ENCODE measurements at regions not wholly inside any gene's neighbourhood (a gene's known extent, or its start where the extent isn't known, plus 50 kb on each side); places are given as distances from the start of the nearest gene placed in this dataset.

- H3K36me3 ChIP-seq (ENCODE audit: control insufficient read depth in 4 of 4, insufficient read depth in 4 of 4, low read length in 3 of 4): no peaks in the 10 kb centered on the region
- 86% methylated on average over 10 of the region's 13 CpGs for whole genome bisulfite sequencing (ENCODE audit: insufficient coverage)
- no peak overlapping the region for H3K4me3 ChIP-seq (ENCODE audit: control insufficient read depth in 1 of 7, extremely low read depth in 1 of 7, insufficient read depth in 4 of 7, low read depth in 2 of 7, low read length in 6 of 7)
- H3K4me1 ChIP-seq (ENCODE audit: control extremely low read depth in 1 of 4, control insufficient read depth in 4 of 4, insufficient read depth in 4 of 4, low read length in 3 of 4): no peaks in the 10 kb centered on the region
- H3K27me3 ChIP-seq (replicated peaks in 2 of 5; ENCODE audit: control insufficient read depth in 4 of 5, insufficient read depth in 5 of 5, low read length in 4 of 5): no peaks in the 10 kb centered on the region
- no peak for DNase-seq
- H3K9me3 ChIP-seq (ENCODE audit: control extremely low read depth in 1 of 5, control insufficient read depth in 4 of 5, insufficient read depth in 2 of 5, low read depth in 1 of 5, low read length in 4 of 5): no peaks in the 10 kb centered on the region
- CTCF ChIA-PET: no interaction called here
- POLR2A ChIA-PET: no interaction called here
- H3K27ac ChIP-seq (ENCODE audit: insufficient read depth in 1 of 2, low read depth in 1 of 2, low read length in 2 of 2, poor library complexity in 1 of 2, severe bottlenecking in 2 of 2): no peak overlapping the region
Observed at GRCh38 chr10:125424191-125424847, 258.6 kb downstream of the TEX36 start.

GRCh38 chr10:125423569-125423968 lies 259.4 kb downstream of the TEX36 start:
- 74% methylated on average over 9 of the region's 9 CpGs for WGBS (ENCODE audit: insufficient coverage)
- H3K27me3 ChIP-seq (replicated peaks in 2 of 5; ENCODE audit: control insufficient read depth in 4 of 5, insufficient read depth in 5 of 5, low read length in 4 of 5): no peaks in the 10 kb centered on the region
- no peaks in the 10 kb centered on the region for H3K4me1 ChIP-seq (ENCODE audit: control extremely low read depth in 1 of 4, control insufficient read depth in 4 of 4, insufficient read depth in 4 of 4, low read length in 3 of 4)
- ChIA-PET POLR2A (no interaction called here), CTCF (no interaction called here)
- no peak overlapping the region for H3K27ac ChIP-seq (ENCODE audit: insufficient read depth in 1 of 2, low read depth in 1 of 2, low read length in 2 of 2, poor library complexity in 1 of 2, severe bottlenecking in 2 of 2)
- DNase-seq: no peak
- H3K36me3 ChIP-seq (ENCODE audit: control insufficient read depth in 4 of 4, insufficient read depth in 4 of 4, low read length in 3 of 4): no peaks in the 10 kb centered on the region
- H3K9me3 ChIP-seq (ENCODE audit: control extremely low read depth in 1 of 5, control insufficient read depth in 4 of 5, insufficient read depth in 2 of 5, low read depth in 1 of 5, low read length in 4 of 5): no peaks in the 10 kb centered on the region
- H3K4me3 ChIP-seq (ENCODE audit: control insufficient read depth in 1 of 7, extremely low read depth in 1 of 7, insufficient read depth in 4 of 7, low read depth in 2 of 7, low read length in 6 of 7): no peak overlapping the region

GRCh38 chr10:125419831-125420230 lies 259.5 kb upstream of the CTBP2 start:
- DNase-seq: no peak
- peaks cover 0 to 2% (median 0%) of the 10 kb centered on the region in 5 experiments for H3K9me3 ChIP-seq (ENCODE audit: control extremely low read depth in 1 of 5, control insufficient read depth in 4 of 5, insufficient read depth in 2 of 5, low read depth in 1 of 5, low read length in 4 of 5)
- H3K36me3 ChIP-seq (ENCODE audit: control insufficient read depth in 4 of 4, insufficient read depth in 4 of 4, low read length in 3 of 4): no peaks in the 10 kb centered on the region
- H3K4me1 ChIP-seq (ENCODE audit: control extremely low read depth in 1 of 4, control insufficient read depth in 4 of 4, insufficient read depth in 4 of 4, low read length in 3 of 4): no peaks in the 10 kb centered on the region
- POLR2A ChIA-PET: no interaction called here
- H3K4me3 ChIP-seq (ENCODE audit: control insufficient read depth in 1 of 7, extremely low read depth in 1 of 7, insufficient read depth in 4 of 7, low read depth in 2 of 7, low read length in 6 of 7): no peak overlapping the region
- WGBS (ENCODE audit: insufficient coverage): 89% methylated on average over 7 of the region's 8 CpGs
- H3K27me3 ChIP-seq (replicated peaks in 2 of 5; ENCODE audit: control insufficient read depth in 4 of 5, insufficient read depth in 5 of 5, low read length in 4 of 5): no peaks in the 10 kb centered on the region
- CTCF ChIA-PET: no interaction called here
- no peak overlapping the region for H3K27ac ChIP-seq (ENCODE audit: insufficient read depth in 1 of 2, low read depth in 1 of 2, low read length in 2 of 2, poor library complexity in 1 of 2, severe bottlenecking in 2 of 2)

DNA sequence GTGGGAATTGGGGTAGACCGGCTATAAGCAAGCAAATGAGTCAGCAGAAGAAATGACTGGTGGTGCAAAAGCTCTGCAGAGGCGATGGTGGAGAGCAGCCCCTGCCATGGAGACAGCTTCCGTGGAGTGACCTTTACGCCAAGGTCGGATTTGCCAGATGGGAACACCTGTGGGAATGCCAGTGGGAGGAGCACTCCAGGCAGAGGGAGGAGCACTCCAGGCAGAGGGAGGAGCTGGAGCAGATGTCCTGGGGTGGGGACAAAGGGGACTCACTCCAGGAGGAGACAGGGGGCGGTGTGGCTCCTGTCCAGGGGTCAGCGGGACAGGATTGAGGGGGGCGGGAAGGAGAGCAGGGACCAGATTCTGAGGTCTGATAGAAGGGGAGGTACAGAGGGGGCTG lies 258.8 kb upstream of the CTBP2 start:
- Histone ChIP-seq H3K9me3 (ENCODE audit: control extremely low read depth in 1 of 5, control insufficient read depth in 4 of 5, insufficient read depth in 2 of 5, low read depth in 1 of 5, low read length in 4 of 5) (peaks cover 0 to 2% (median 0%) of the 10 kb centered on the region in 5 experiments), H3K27ac (ENCODE audit: insufficient read depth in 1 of 2, low read depth in 1 of 2, low read length in 2 of 2, poor library complexity in 1 of 2, severe bottlenecking in 2 of 2) (no peak overlapping the region), H3K4me3 (ENCODE audit: control insufficient read depth in 1 of 7, extremely low read depth in 1 of 7, insufficient read depth in 4 of 7, low read depth in 2 of 7, low read length in 6 of 7) (no peak overlapping the region), H3K36me3 (ENCODE audit: control insufficient read depth in 4 of 4, insufficient read depth in 4 of 4, low read length in 3 of 4) (no peaks in the 10 kb centered on the region), H3K4me1 (ENCODE audit: control extremely low read depth in 1 of 4, control insufficient read depth in 4 of 4, insufficient read depth in 4 of 4, low read length in 3 of 4) (no peaks in the 10 kb centered on the region), H3K27me3 (replicated peaks in 2 of 5; ENCODE audit: control insufficient read depth in 4 of 5, insufficient read depth in 5 of 5, low read length in 4 of 5) (peaks cover 0 to 2% (median 0%) of the 10 kb centered on the region in 5 experiments)
- no peak for DNase-seq
- CTCF ChIA-PET: no interaction called here
- WGBS (ENCODE audit: insufficient coverage): 88% methylated on average over 8 of the region's 8 CpGs
- POLR2A ChIA-PET: no interaction called here

- POLR2A ChIA-PET: no interaction called here
- H3K27me3 ChIP-seq (replicated peaks in 2 of 5; ENCODE audit: control insufficient read depth in 4 of 5, insufficient read depth in 5 of 5, low read length in 4 of 5): peaks cover 0 to 2% (median 0%) of the 10 kb centered on the region in 5 experiments
Observed at GRCh38 chr10:125417605-125418004, 257.2 kb upstream of the CTBP2 start.

DNA sequence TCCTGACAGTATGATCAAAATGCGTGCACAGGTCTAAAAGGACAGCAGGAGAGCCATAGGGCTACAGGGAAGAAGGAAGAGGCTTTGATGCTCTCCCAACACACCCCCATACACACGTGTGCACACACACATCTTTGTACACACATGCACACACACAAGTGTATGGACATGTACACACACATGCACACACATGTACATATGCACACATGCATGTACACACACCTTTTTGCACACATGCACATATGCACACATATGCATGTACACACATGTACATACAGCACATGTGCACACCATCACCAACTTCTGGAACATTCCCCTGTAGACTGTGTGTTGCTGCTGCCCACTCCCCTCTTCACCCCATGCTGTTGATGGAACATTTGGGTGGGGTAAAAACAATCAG lies 255.6 kb upstream of the CTBP2 start:
- Histone ChIP-seq H3K27ac (ENCODE audit: insufficient read depth in 1 of 2, low read depth in 1 of 2, low read length in 2 of 2, poor library complexity in 1 of 2, severe bottlenecking in 2 of 2) (no peak overlapping the region), H3K4me3 (ENCODE audit: control insufficient read depth in 1 of 7, extremely low read depth in 1 of 7, insufficient read depth in 4 of 7, low read depth in 2 of 7, low read length in 6 of 7) (no peak overlapping the region), H3K4me1 (ENCODE audit: control extremely low read depth in 1 of 4, control insufficient read depth in 4 of 4, insufficient read depth in 4 of 4, low read length in 3 of 4) (no peaks in the 10 kb centered on the region), H3K27me3 (replicated peaks in 2 of 5; ENCODE audit: control insufficient read depth in 4 of 5, insufficient read depth in 5 of 5, low read length in 4 of 5) (peaks cover 0 to 2% (median 0%) of the 10 kb centered on the region in 5 experiments), H3K9me3 (ENCODE audit: control extremely low read depth in 1 of 5, control insufficient read depth in 4 of 5, insufficient read depth in 2 of 5, low read depth in 1 of 5, low read length in 4 of 5) (peaks cover 0 to 2% (median 0%) of the 10 kb centered on the region in 5 experiments), H3K36me3 (ENCODE audit: control insufficient read depth in 4 of 4, insufficient read depth in 4 of 4, low read length in 3 of 4) (no peaks in the 10 kb centered on the region)
- no peak for DNase-seq
- CTCF ChIA-PET: no interaction called here
- 100% methylated on average over 1 of the region's 2 CpGs for WGBS (ENCODE audit: insufficient coverage)
- POLR2A ChIA-PET: no interaction called here

More at GRCh38 chr10:125417605-125418004, 257.2 kb upstream of the CTBP2 start:
- no peaks in the 10 kb centered on the region for H3K4me1 ChIP-seq (ENCODE audit: control extremely low read depth in 1 of 4, control insufficient read depth in 4 of 4, insufficient read depth in 4 of 4, low read length in 3 of 4)
- no peaks in the 10 kb centered on the region for H3K36me3 ChIP-seq (ENCODE audit: control insufficient read depth in 4 of 4, insufficient read depth in 4 of 4, low read length in 3 of 4)
- WGBS (ENCODE audit: insufficient coverage): 97% methylated on average over 3 of the region's 6 CpGs
- H3K27ac ChIP-seq (ENCODE audit: insufficient read depth in 1 of 2, low read depth in 1 of 2, low read length in 2 of 2, poor library complexity in 1 of 2, severe bottlenecking in 2 of 2): no peak overlapping the region
- peaks cover 0 to 2% (median 0%) of the 10 kb centered on the region in 5 experiments for H3K9me3 ChIP-seq (ENCODE audit: control extremely low read depth in 1 of 5, control insufficient read depth in 4 of 5, insufficient read depth in 2 of 5, low read depth in 1 of 5, low read length in 4 of 5)
- CTCF ChIA-PET: no interaction called here
- no peak for DNase-seq
- no peak overlapping the region for H3K4me3 ChIP-seq (ENCODE audit: control insufficient read depth in 1 of 7, extremely low read depth in 1 of 7, insufficient read depth in 4 of 7, low read depth in 2 of 7, low read length in 6 of 7)

- Histone ChIP-seq H3K9me3 (ENCODE audit: control extremely low read depth in 1 of 5, control insufficient read depth in 4 of 5, insufficient read depth in 2 of 5, low read depth in 1 of 5, low read length in 4 of 5) (peaks cover 0 to 2% (median 0%) of the 10 kb centered on the region in 5 experiments), H3K36me3 (ENCODE audit: control insufficient read depth in 4 of 4, insufficient read depth in 4 of 4, low read length in 3 of 4) (no peaks in the 10 kb centered on the region), H3K27me3 (replicated peaks in 2 of 5; ENCODE audit: control insufficient read depth in 4 of 5, insufficient read depth in 5 of 5, low read length in 4 of 5) (peaks cover 0 to 2% (median 0%) of the 10 kb centered on the region in 5 experiments), H3K4me1 (ENCODE audit: control extremely low read depth in 1 of 4, control insufficient read depth in 4 of 4, insufficient read depth in 4 of 4, low read length in 3 of 4) (no peaks in the 10 kb centered on the region), H3K27ac (ENCODE audit: insufficient read depth in 1 of 2, low read depth in 1 of 2, low read length in 2 of 2, poor library complexity in 1 of 2, severe bottlenecking in 2 of 2) (no peak overlapping the region), H3K4me3 (ENCODE audit: control insufficient read depth in 1 of 7, extremely low read depth in 1 of 7, insufficient read depth in 4 of 7, low read depth in 2 of 7, low read length in 6 of 7) (no peak overlapping the region)
- ChIA-PET CTCF (no interaction called here), POLR2A (no interaction called here)
- WGBS (ENCODE audit: insufficient coverage): 83% methylated on average over 11 of the region's 16 CpGs
- DNase-seq: no peak
Observed at GRCh38 chr10:125415006-125415633, 254.8 kb upstream of the CTBP2 start.

All from common myeloid progenitor, CD34-positive (primary cell).